HG03378 (cell line): ENCODE measurements at regions not wholly inside any gene's neighbourhood (a gene's known extent, or its start where the extent isn't known, plus 50 kb on each side); places are given as distances from the start of the nearest gene placed in this dataset.
A peak's percentile ranks its signal among the peaks of the same experiment; 100 is the strongest.
"Not testable (repeated sequence)": the region's sequence is repeated elsewhere in the genome, so short reads cannot be mapped to it uniquely, and the experiment has no call there.

Experiments
- ATAC-seq: cut with Tn5 transposase; IDR thresholded peaks from one replicate; pipeline ENCODE4 v1.9.1; 2021; ENCODE audit warnings: mild to moderate bottlenecking, moderate library complexity; ENCODE audit not compliant: unreplicated experiment

DNA sequence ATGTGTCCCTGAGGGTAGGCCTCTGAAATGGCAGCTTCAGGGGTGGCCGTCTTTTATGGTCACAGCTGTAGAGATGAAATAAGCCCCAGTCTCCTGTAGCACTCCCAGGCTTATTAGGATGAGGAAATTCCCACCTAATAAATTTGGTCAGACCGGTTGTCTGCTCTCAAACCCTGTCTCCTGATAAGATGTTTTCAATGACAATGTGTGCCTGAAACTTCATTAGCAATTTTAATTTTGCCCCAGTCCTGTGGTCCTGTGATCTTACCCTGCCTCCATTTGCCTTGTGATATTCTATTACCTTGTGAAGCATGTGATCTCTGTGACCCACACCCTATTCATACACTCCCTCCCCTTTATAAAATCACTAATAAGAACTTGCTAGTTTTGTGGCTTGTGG lies 736.1 kb upstream of the PCDH20 start:
- not testable (repeated sequence) for ATAC-seq

DNA sequence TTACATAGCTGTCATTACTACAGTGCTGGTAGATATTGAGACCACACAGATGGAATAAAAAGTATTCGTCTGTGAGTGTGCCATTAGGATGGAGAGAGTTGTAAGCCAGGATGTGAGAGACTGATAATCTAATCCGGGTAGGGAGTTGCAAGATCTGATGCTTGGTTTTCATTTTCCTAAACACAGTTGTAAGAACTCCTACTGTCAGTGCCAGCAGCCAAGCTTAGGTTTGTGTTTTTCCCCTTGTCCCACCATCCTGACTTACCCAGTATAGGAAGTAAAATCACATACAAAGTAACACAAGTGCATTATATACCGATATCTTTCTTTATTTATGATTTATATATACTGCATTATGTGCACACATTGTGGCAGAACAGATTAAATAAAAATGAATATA lies 726.4 kb upstream of the PCDH20 start:
- ATAC-seq = no peak

DNA sequence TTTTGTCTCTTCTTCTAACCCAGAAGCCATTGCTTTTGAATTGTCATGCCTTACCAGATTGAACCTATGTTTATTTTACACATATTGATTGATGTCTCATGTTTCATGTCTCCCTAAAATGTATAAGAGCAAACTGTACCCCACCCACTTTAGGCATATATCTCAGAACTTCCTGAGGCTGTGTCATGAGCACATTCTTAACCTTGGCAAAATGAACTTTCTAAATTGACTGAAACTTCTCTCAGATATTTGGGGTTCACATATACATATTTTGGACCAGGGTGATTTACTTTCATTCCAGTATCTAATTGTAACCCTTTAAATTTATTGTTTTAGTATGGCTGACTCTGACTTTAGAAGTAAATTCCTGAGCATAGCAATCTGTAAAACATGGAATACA lies 723.9 kb upstream of the PCDH20 start:
- no peak for ATAC-seq

DNA sequence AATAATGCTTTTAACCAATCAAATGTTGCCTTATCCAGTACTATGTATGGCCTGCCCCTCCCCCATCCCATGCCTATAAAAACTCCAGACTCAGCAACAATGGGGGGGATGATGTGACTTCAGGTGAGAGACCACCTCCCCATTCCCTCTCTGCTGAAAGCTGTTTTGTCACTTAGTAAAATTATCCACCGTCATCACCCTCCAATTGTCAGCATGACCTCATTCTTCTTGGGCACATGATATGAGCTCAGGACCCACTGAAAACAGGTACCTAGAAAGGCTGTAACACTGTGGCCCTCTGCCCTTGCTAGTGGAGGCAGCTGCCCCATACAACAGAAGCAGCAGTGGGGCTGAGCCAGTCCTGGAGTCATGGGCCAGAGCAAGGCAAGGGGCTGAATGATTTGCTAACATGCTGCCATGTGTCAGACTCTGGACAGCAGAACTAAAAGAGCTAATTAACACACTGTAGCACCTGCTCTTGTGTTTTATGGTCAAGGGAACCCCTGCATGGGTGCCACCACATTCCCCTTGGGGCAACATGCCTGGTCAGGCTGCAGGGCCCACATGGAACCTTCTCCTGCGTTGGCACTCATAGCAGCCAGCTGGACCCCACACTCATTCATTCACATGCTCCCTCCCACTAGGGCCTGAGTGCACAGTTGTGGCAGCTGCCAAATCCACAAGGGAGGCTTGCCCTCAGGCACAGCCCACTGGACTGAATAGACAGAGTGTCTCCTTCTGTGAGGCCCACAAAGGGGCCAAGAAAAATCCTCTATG lies 722.2 kb upstream of the PCDH20 start:
- no peak for ATAC-seq

DNA sequence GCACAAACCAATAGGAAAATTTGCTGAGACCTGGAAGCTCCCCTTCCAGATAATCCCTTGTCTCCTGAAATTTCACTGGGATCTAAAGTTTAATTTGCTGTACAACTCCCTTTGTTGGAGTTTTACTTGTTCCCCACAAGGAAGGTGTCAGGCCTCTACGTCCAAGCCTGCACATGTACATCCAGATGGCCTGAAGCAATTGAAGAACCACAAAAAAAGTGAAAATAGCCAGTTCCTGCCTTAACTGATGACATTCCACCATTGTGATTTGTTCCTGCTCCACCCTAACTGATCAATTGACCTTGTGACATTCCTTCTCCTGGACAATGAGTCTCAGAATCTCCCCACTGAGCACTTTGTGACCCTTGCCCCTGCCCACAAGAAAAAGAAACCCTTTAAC lies 716.0 kb upstream of the PCDH20 start:
- no peak for ATAC-seq

DNA sequence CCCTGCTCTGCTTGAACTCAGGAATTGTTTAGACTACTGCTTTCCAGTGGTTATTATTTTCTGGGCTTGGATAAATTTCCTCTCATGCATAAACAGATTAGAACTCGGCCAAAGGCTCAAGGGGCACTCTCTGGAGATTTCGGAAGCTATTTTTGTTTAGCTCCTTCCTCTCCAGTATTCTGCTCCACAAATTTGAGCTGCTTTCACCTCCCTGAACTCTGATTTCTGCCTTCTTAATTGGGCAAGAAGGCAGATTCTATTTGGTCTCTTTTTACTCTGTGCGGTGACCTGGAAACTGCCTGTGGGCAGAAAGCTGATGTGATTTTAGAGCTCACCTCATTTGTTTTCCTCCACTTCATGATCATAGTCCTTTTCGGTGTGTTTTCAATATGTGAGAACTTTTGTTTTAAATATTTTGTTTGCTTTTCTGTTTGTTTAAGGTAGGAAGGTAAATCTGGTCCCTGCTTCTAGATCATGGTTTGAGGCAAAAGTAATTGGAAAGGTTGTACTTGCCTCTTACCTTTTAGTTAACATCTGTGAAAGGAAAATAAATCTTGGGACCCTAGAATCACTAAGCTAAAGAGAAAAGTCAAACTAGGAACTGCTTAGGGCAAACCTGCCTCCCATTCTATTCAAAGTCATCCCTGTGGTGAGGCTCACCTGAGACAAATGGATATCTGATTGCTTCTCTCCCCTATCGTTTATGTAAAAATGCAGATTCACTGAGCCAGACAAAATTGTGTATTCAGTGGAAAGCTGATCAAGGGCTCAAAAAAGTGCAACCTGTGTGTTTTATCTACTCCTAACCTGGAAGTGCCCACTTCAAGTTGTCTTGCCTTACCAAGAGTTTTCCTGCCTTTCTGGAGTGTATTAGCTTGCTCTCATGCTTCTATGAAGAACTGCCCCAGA lies 714.7 kb upstream of the PCDH20 start:
- ATAC-seq = no peak

DNA sequence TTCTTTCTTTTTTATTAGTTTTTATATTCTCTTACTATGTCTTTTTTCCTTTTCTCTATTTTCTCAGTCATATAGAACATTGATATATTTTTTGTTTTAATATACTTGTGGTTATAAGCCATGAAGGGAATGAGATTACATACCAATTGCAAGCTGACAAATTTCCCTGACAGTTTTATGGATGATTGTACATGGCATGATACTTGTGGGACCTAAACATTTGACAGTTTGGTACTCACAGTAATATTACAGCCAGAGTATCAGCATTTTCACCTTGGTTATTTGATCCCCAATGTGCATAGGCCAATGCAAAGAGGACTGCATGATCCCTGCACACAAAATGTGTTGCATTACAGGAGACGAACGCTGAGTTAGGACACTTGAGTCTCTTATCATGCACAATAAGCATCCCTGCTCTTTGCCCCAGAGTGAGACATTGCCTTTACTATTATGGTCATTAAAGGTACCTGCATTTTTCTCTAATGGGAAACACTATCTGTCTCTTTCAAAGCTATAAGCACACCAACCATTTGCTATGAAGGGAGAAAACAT lies 713.4 kb upstream of the PCDH20 start:
- no peak for ATAC-seq

DNA sequence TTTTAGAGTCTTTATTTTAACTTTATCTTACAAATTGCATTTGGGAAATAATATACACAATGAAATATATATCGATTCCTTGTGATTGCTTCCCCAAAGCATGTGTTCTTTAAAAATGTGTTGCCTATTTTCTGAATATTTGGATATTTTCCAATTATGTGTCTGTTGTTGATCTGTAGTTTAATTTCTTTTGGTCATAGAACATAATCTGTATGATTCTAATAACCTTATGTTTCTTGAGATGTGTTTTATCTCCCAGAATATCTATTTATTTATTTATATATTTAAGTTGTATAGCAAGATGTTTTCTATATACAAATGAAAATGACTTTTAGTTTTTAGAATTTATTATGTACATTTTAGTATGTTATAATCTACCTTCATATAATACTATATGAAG lies 710.8 kb upstream of the PCDH20 start:
- ATAC-seq = no peak

DNA sequence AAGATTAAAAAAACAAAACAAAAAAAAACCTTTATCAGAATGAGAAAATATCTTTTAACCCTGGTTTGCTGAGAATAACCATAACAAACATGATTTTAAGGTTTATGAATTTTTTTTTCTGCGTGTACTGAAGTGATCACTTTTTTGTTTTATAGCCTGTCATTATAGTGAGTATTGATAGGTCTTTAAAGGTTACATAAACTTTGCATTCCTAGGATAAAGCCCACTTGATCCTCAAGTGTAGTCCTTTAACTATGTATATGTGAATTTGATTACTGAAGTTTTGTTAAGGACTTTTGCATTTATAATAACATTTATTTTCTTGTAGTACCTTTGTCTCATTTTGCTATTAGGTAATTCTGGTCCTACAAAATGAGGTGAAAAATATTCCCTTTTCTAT lies 709.8 kb upstream of the PCDH20 start:
- ATAC-seq = no peak

DNA sequence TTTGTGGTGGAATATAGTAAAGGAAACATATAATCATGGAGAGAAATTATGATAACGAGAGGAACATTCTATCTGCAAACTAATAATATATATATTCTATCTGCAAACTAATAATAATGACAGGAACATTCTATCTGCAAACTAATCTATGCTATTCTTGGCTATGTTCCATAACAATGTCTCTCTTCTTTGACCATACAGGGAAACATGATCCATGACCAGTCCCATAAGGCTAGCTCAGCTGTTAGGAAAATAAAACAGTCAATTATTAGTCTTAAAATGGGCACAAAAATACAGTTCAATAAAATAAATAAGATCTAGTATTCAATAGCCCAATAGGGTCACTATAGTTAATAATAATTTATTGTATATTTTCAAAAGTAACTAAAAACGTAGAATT lies 707.8 kb upstream of the PCDH20 start:
- ATAC-seq = no peak

DNA sequence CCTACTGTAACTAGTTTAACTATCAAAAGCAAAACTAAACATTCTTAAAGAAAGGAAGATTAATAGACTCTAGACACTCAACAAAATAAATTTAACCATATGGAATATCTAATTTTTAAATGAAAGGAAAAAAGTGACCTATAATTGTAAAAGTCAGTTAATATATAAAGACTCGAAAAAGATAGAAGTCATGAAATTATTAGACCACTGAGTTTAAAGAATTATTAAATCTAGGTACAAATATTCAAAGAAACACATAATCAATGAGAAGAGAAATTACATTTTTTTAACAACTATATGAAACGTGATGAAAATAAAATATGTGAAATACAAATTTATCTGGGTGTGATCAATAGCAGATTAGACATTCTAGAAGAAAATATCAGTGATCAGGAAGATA lies 706.8 kb upstream of the PCDH20 start:
- no peak for ATAC-seq

DNA sequence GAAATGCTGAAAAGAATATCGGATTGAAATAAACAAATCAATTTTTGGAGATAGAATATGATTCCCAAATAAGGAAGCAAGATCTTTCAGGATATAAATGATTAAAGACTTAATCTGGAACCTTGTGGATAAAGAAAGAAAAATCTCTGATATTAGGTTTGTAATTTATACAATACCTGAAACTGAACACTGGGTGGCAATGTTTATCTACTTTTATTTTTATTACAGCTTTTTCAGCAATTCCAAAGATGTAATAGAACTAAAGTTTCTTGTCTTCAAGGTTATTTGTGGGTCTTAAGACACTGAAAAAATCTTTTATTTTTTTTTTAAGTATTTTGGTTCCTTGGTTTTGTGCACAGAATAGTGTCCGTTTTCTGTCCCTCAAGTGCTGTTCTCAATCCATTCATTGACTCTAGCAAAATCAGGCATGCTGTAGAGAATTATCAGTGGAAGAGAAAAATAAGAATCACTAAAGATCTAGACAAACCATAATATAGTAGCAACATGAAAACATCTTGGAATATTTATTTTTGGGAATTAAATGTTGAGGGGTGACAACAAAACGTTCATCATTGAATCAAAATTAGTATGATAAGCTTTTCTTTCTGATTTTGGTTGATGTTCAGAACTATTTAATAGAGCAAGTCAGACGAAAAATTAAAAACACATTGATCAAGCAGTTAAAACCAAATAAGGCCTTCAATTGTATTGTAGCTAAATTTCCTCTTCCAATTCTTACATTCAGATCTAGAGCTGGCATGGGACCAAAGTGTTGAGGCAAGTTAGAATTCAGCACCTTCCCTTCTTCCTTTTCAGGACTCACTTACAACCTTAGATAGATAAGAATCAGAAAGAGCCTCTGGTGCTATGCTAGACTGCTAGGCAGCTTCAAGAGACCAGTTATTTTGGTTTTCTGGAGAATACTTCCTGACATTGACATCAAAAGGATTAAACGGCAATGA lies 704.4 kb upstream of the PCDH20 start:
- ATAC-seq = peak; percentile 63

DNA sequence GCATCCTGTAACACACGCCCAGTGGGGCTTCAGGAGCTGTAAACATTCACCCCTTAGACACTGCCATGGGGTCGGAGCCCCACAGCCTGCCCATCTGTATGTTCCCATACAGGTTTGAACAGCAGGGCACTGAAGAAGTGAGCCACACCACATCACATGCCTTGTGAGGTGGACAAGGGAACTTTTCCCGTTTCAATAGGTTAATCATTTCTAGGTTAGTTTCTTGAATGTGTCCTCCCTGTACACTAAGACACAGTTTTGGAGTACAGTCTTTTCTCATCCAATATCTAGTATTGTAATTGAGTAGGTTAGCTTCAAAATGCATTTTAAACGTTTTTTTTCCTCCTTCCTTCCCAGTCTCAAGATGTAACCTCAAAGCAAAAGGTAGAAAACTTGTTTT lies 700.2 kb upstream of the PCDH20 start:
- ATAC-seq = no peak

DNA sequence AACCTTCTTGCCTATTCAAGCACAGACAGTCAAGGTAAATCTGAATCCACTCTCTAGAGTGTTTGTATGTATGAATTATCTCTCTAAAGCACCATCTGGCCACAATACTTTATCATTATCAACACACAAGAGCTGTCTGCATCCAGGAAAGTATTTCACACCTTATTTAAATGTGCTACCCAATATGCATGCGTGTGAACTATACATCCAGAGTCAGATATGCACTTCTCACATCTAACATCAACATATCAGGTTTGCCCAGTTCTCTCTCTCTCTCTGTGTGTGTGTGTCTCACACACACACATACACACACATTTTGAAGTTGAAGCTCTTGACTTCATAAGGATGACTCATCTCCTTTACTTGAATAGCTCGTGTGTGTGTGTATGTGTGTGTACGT lies 697.5 kb upstream of the PCDH20 start:
- ATAC-seq = no peak

DNA sequence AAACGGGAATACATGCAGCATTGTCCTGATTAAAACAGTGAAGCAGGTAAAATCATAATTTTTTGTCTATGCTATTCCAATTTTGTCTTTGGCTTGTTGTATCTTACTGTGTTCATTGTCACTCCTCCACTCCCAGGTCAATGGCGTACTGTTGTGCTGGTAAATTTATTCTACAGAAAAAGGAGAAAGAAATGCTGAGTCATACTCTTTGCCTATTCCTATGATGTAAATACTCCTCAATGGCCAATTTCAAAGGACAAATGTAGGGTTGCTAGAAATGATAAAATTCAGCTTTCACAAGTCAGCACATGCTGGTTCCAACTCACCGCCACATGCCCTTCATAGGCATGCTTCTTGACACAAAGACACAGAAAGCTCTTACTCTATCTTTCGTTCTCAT lies 694.4 kb upstream of the PCDH20 start:
- ATAC-seq = no peak

DNA sequence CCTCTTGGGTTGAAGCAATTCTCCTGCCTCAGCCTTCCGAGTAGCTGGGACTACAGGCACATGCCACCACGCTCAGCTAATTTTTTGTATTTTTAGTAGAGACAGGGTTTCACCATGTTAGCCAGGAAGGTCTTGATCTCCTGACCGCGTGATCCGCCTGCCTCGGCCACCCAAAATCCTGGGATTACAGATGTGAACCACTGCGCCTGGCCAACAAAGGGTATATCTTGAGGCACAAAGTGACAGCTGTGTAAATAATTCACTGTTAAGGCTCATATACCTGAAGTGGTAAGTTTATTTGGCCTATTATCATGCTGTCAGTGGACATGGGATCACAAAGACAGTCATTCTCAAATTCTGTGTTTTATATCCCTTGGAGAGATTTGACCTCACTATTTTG lies 688.5 kb upstream of the PCDH20 start:
- ATAC-seq = not testable (repeated sequence)

DNA sequence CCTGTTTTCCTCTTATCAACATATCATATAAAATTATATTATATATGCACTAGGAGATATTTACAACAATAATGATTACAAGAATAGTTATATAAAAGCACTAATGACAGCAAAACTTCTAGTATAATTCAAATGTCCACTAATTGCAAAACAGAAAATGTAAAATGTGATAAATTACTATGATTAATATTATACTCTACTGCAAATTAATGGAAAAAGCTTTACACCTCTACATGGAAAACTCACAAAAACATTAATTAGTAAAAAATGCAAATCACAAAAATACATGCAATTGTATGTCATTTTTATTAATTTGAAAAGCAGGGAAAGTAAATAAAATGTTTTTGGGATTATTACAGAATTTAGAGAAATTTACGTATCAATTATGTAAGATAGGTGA lies 681.0 kb upstream of the PCDH20 start:
- ATAC-seq = no peak

DNA sequence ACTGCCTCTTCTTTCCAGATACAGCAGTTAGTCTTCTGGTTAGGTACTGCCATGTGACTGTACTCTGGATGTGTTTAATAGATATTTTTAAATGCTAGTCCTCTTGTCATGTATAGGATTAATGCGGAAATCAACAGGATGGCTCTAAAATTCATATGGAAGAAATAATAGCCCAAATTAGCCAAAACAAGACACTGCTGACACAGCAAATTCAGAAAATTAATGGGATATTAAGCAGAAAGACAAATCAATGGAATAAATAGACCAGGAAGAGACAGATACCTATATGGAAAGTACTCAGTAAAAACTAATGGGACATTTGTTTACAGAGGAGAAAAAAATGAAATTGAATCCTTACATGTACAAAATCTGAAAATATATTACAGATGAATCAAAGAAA lies 679.3 kb upstream of the PCDH20 start:
- ATAC-seq = no peak

DNA sequence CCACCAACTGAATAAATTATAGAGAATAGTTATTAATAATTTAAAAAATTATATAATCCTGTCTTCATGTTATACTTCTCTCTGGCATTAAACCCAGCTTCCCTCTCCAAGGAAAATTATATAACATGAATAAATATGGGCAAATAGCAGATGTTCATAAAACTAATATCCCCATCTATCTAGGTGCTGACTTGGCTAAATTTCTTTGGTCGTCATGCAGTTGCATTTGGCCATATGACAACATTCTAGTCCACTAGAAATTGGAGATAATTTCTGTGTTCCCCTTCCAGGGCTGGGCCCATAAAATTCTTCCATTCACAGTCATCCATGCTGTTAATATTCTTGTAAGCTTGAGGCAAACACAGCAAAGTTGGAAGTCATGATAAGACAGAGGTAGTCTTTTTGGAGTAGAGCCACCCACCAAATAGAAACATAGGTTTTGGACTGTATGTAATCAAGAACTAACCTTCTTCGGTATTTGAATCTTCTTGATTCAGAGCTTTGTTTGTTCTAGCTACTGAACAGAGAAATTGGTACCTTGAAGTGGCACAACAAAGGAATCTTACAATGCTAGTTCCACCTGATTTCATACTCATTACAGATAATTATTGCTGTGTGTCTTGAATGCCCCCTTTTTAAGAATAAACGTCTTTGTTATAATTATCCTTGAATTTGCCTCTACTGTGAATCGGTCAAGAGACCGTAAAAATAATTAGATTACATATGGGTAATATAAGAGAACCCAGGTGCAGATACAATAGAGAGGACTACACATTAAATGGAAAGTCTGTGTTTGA lies 678.5 kb upstream of the PCDH20 start:
- no peak for ATAC-seq

DNA sequence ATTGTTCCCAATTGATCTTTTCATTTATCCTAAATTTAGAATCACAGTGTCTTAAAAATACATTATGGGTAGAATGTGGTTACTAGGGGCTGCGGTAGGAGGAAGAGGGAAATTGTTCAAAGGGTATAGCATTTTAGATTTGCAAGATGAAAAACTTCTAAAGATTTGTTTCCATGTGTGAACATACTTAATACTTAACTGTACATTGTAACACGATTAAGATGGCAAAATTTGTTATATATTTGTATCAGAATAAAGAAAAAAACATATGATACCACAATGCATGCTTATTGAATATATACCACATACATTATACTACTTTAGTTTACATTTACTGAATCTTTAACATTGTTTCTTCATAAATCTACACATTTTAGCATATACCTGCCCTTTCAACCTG lies 677.3 kb upstream of the PCDH20 start:
- no peak for ATAC-seq
